Stimulated activated naive CD8-positive, alpha-beta T cell treated with anti-CD3 and anti-CD28 coated beads, Interleukin-15, amount 100 ng/mL, for 72 hours (primary cell): ENCODE measurements at regions not wholly inside any gene's neighbourhood (a gene's known extent, or its start where the extent isn't known, plus 50 kb on each side); places are given as distances from the start of the nearest gene placed in this dataset.

ENCODE experiments used
- ATAC-seq: fragments of 150-1000 bp; cut with Tn5 transposase; 2 replicates; pipeline ENCODE4 v1.10.0; 2021; ENCODE audit warnings: mild to moderate bottlenecking, moderate library complexity
- DNase-seq, 2 donors: peaks; one replicate each; pipeline ENCODE4 v3.0.0; 2021 to 2022
- H3K27ac Mint-ChIP-seq, 2 donors: one replicate each; pipeline ENCODE4 v1.8.0; 2022; ENCODE audit warnings: mild to moderate bottlenecking in 2 of 2, mixed read lengths in 2 of 2, moderate library complexity in 2 of 2
- H3K27me3 Mint-ChIP-seq: one replicate; pipeline ENCODE4 v1.8.0; 2022; ENCODE audit warnings: mixed read lengths
- H3K4me1 Mint-ChIP-seq: one replicate; pipeline ENCODE4 v1.8.0; 2022; ENCODE audit warnings: mild to moderate bottlenecking, mixed read lengths
- H3K4me3 Mint-ChIP-seq, 2 donors: one replicate each; pipeline ENCODE4 v1.8.0; 2022; ENCODE audit warnings: mild to moderate bottlenecking in 2 of 2, mixed read lengths in 2 of 2, moderate library complexity in 1 of 2
- H3K9me3 Mint-ChIP-seq, 2 donors: one replicate each; pipeline ENCODE4 v1.8.0; 2022; ENCODE audit warnings: mixed read lengths in 2 of 2

DNA sequence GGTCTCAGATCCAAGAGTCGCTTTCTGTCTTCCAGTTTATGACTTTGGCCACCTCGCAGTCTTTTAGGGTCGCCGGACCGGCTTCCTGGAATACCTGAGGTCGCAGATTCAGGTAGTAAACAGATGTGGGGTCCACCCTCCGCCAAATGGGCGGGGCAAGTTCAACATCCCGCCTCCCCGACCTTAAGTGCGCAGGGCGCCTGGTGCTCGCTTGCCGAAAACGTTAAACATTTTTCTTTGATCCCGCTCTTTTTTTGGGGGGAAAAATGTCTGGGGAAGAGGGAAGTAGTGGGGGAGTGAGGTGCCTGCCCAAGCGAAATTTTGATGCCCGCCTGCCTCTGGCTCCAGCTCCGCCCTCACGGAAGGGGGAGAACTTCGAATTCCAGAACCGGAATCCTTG is 73.9 kb upstream of the TBX5 start:
- H3K27ac Mint-ChIP-seq: no peak overlapping the region
- ATAC-seq (no peak), DNase-seq (no peak)
- H3K4me1 Mint-ChIP-seq: peaks cover 14% of the 10 kb centered on the region
- H3K27me3 Mint-ChIP-seq: peaks cover 81% of the 10 kb centered on the region
- peak overlapping the region; percentile 38 to 61 for H3K4me3 Mint-ChIP-seq
- H3K9me3 Mint-ChIP-seq: no peaks in the 10 kb centered on the region

- peaks cover 81% of the 10 kb centered on the region for H3K27me3 Mint-ChIP-seq
- H3K4me1 Mint-ChIP-seq: peaks cover 14% of the 10 kb centered on the region
- DNase-seq (no peak), ATAC-seq (no peak)
- H3K9me3 Mint-ChIP-seq: no peaks in the 10 kb centered on the region
- no peak overlapping the region for H3K4me3 Mint-ChIP-seq
- no peak overlapping the region for H3K27ac Mint-ChIP-seq
These were observed 72.9 kb upstream of the TBX5 start for GRCh38 chr12:114478865-114479264.

DNA sequence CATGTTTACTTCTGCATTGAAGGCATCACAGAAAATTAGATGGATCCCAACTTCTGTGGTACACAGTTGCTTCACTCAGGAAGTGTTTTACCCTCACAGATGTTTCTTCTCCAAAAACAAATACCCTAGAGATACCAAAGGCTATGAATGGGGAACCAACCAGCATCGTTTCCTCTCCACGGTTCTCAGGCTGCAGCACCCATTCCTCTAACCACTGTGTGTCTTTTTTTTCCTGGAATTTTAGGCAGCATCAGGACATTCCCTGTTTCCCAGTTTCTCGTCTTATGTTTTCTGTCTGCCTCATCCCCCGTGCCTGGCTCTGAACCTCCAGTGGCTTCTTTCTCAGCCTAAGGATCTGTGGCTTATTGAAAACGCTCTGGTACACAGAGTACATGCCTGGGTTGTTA is 72.0 kb upstream of the TBX5 start:
- peaks cover 14% of the 10 kb centered on the region for H3K4me1 Mint-ChIP-seq
- ATAC-seq (no peak), DNase-seq (no peak)
- peaks cover 74% of the 10 kb centered on the region for H3K27me3 Mint-ChIP-seq
- no peaks in the 10 kb centered on the region for H3K9me3 Mint-ChIP-seq
- no peak overlapping the region for H3K4me3 Mint-ChIP-seq
- no peak overlapping the region for H3K27ac Mint-ChIP-seq

- H3K4me1 Mint-ChIP-seq: peaks cover 11% of the 10 kb centered on the region
- no peak overlapping the region for H3K4me3 Mint-ChIP-seq
- peaks cover 56% of the 10 kb centered on the region for H3K27me3 Mint-ChIP-seq
- no peak for ATAC-seq
- H3K9me3 Mint-ChIP-seq: no peaks in the 10 kb centered on the region
- DNase-seq: no peak
- H3K27ac Mint-ChIP-seq: no peak overlapping the region
These were observed 70.2 kb upstream of the TBX5 start for GRCh38 chr12:114476159-114476558.

- Mint-ChIP-seq H3K9me3 (no peaks in the 10 kb centered on the region), H3K27me3 (peaks cover 31% of the 10 kb centered on the region), H3K27ac (no peak overlapping the region), H3K4me1 (no peaks in the 10 kb centered on the region), H3K4me3 (no peak overlapping the region)
- no peak for ATAC-seq
- DNase-seq: no peak
These were observed 67.8 kb upstream of the TBX5 start for GRCh38 chr12:114473717-114474116.

GRCh38 chr12:114473018-114473417 is 67.1 kb upstream of the TBX5 start:
- peaks cover 24% of the 10 kb centered on the region for H3K27me3 Mint-ChIP-seq
- H3K4me3 Mint-ChIP-seq: no peak overlapping the region
- ATAC-seq (no peak), DNase-seq (no peak)
- no peaks in the 10 kb centered on the region for H3K9me3 Mint-ChIP-seq
- H3K27ac Mint-ChIP-seq: no peak overlapping the region
- no peaks in the 10 kb centered on the region for H3K4me1 Mint-ChIP-seq

- DNase-seq (no peak), ATAC-seq (no peak)
- Mint-ChIP-seq H3K4me1 (no peaks in the 10 kb centered on the region), H3K9me3 (peaks cover 0 to 4% of the 10 kb centered on the region in 2 donors), H3K27ac (no peak overlapping the region), H3K27me3 (peaks cover 42% of the 10 kb centered on the region), H3K4me3 (no peak overlapping the region)
These were observed 51.7 kb upstream of the TBX5 start for GRCh38 chr12:114457620-114458019.
